HG02885 (cell line): ENCODE measurements at regions not wholly inside any gene's neighbourhood (a gene's known extent, or its start where the extent isn't known, plus 50 kb on each side); places are given as distances from the start of the nearest gene placed in this dataset.
"Not testable (repeated sequence)": the region's sequence is repeated elsewhere in the genome, so short reads cannot be mapped to it uniquely, and the experiment has no call there.

ENCODE experiments used
- ATAC-seq: cut with Tn5 transposase; IDR thresholded peaks from one replicate; pipeline ENCODE4 v1.9.1; 2021; ENCODE audit warnings: mild to moderate bottlenecking; ENCODE audit not compliant: unreplicated experiment, poor library complexity

- no peak for ATAC-seq
These were observed 485.9 kb upstream of the DPP6 start for GRCh38 chr7:153566324-153566723.

DNA sequence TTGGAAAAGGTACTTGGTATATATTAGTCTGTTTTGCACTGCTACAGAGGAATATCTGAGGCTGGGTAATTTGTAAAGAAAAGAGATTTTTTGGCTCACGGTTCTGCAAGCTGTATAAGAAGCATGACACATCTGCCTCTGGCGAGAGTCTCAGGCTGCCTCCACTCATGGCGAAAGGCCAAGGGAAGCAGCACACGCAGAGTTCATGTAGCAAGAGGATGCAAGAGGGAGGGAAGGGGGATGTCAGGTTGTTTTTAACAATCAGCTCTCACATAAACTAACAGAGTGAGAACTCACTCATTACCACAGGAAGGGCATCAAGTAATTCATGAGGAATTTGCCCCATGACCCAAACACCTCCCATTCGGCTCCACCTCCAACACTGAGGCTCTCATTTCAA lies 484.8 kb upstream of the DPP6 start:
- no peak for ATAC-seq

- ATAC-seq, result not testable (repeated sequence)
These were observed 482.7 kb upstream of the DPP6 start for GRCh38 chr7:153569520-153569919.

- ATAC-seq, result no peak
These were observed 476.1 kb upstream of the DPP6 start for GRCh38 chr7:153576096-153576495.

GRCh38 chr7:153581419-153581818 lies 470.8 kb upstream of the DPP6 start:
- no peak for ATAC-seq

GRCh38 chr7:153584132-153584531 lies 468.1 kb upstream of the DPP6 start:
- ATAC-seq, result no peak

- ATAC-seq, result no peak
These were observed 463.6 kb upstream of the DPP6 start for GRCh38 chr7:153588586-153588985.

DNA sequence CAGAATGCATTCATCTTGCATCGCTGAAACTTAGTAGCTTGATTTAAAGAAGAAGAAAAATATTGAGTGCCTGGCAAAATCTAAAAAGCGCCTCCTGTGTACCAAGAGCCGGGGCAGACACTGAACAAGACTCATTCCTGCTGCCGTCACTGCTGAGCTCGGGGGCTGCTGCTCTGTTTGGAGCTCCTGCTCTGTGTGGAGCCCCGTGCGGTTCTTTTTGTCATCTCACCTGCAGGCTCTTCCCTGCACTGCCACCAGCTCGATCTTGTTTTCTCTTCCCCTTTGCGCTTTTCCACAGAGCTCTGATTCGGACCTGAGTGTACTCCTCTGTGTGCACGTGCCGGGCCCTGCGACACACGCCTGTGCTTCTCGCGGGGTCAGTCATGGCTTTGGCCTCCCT lies 462.1 kb upstream of the DPP6 start:
- ATAC-seq, result no peak

- no peak for ATAC-seq
These were observed 461.6 kb upstream of the DPP6 start for GRCh38 chr7:153590571-153590970.

- no peak for ATAC-seq
These were observed 444.8 kb upstream of the DPP6 start for GRCh38 chr7:153607354-153607753.

- ATAC-seq, result no peak
These were observed 435.4 kb upstream of the DPP6 start for GRCh38 chr7:153616711-153617325.

- ATAC-seq, result no peak
These were observed 424.9 kb upstream of the DPP6 start for GRCh38 chr7:153627323-153627722.

GRCh38 chr7:153628406-153628805 lies 423.8 kb upstream of the DPP6 start:
- ATAC-seq, result no peak

DNA sequence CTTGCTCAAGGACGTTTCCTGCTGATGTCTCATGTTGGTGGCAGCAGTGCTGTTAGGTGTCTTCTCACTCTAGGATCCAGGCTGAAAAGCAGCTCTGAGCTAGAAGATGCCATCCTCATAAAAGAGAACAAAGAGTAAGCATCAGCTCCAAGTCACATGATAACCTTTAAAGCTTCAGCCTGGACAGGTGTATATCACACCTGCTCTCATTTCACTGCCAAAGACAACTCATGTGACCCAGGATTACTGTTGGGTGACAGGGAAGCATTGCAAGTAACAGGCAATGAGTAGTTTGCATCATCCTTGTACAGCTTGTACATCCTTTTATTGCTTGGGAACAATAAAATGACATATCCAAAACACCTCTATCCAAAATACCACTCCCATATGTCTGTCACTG lies 423.4 kb upstream of the DPP6 start:
- ATAC-seq, result no peak

- no peak for ATAC-seq
These were observed 413.3 kb upstream of the DPP6 start for GRCh38 chr7:153638821-153639435.

GRCh38 chr7:153640586-153640985 lies 411.6 kb upstream of the DPP6 start:
- peak; percentile 98 for ATAC-seq

DNA sequence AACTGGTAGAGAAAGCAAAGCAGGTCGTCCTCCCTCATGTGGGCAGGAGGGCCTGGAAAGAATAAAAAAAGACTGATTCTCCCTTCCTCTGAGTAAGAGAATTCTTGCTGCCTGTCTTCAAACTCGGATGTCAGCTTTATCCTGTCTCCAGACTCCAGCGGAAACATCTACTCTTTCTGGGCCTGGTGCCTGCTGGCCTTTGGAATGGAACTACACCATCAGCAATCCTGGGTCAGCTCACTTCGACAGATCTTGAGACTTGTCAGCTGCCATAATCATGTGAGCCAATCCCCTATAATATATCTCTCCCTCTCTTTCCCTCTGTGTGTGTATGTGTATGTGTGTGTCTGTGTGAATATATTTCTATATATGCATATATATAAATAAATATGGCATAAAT lies 411.0 kb upstream of the DPP6 start:
- ATAC-seq, result no peak

GRCh38 chr7:153642989-153643388 lies 409.2 kb upstream of the DPP6 start:
- ATAC-seq, result no peak

DNA sequence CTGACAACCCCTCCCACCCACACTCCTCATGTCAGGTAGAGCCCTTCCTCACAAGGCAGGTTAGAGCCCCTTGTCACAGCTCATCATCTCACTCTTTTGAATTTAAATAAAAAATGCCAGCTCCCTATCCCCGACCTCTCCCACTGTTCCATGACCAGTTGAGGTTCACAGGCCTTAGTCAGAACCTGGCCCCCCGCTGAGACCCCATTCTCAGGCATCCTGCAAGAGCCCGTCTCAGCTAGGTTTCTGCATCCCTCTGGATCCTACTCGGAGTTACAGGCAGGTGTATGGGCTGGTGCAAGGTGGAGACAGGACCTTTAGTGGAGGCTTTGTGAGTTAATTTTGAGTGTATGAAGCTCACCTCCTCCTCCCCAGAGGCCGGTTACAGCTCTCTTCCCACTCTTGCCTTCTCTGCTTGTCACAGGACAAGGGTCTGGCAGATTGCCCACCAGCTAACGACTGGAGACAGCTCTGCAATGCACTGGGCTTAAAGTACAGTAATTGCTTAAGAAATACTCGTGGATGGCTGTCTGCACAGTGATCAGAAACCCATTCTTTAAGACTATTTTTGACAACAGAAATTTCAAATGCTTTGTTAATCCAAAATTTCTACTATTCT lies 394.9 kb upstream of the DPP6 start:
- no peak for ATAC-seq

DNA sequence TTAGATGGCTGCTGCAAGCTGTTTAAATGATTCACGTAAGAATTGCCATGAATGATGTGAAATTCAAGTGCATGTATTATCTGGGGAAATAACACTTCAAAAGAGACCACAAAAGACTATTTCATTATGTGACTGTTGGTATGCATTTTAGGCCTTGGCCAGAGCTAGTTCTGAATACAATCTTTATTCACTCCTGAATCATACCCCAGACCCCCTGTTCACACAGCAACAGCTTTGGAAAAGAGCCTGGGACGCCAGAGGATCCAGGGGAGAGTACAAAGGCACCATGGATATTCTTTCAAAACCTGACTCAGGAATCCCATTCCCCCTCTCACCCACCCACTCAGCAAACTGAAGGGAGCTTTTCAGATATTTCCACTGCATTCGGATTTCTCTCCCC lies 377.1 kb upstream of the DPP6 start:
- ATAC-seq, result no peak

- ATAC-seq, result no peak
These were observed 369.6 kb upstream of the DPP6 start for GRCh38 chr7:153682628-153683027.

GRCh38 chr7:153696242-153696641 lies 356.0 kb upstream of the DPP6 start:
- no peak for ATAC-seq
